HG03039 (cell line): ENCODE measurements at regions not wholly inside any gene's neighbourhood (a gene's known extent, or its start where the extent isn't known, plus 50 kb on each side); places are given as distances from the start of the nearest gene placed in this dataset.
A peak's percentile ranks its signal among the peaks of the same experiment; 100 is the strongest.
"Not testable (repeated sequence)": the region's sequence is repeated elsewhere in the genome, so short reads cannot be mapped to it uniquely, and the experiment has no call there.

Source experiments
- ATAC-seq: cut with Tn5 transposase; IDR thresholded peaks from one replicate; pipeline ENCODE4 v1.9.1; 2021; ENCODE audit warnings: mild to moderate bottlenecking, moderate library complexity; ENCODE audit not compliant: unreplicated experiment

- ATAC-seq = no peak
Measured at GRCh38 chr4:12139296-12139695, 710.6 kb upstream of the HS3ST1 start.

- no peak for ATAC-seq
Measured at GRCh38 chr4:12138488-12138887, 709.8 kb upstream of the HS3ST1 start.

- ATAC-seq = no peak
Measured at GRCh38 chr4:12137575-12137974, 708.9 kb upstream of the HS3ST1 start.

- ATAC-seq = no peak
Measured at GRCh38 chr4:12126474-12126873, 697.8 kb upstream of the HS3ST1 start.

GRCh38 chr4:12124138-12124537 lies 695.4 kb upstream of the HS3ST1 start:
- no peak for ATAC-seq

GRCh38 chr4:12123707-12124106 lies 695.0 kb upstream of the HS3ST1 start:
- ATAC-seq = no peak

- ATAC-seq = no peak
Measured at GRCh38 chr4:12122316-12122715, 693.6 kb upstream of the HS3ST1 start.

GRCh38 chr4:12120968-12121367 lies 692.3 kb upstream of the HS3ST1 start:
- ATAC-seq = no peak

GRCh38 chr4:12118651-12119213 lies 690.0 kb upstream of the HS3ST1 start:
- peak; percentile 46 for ATAC-seq

GRCh38 chr4:12116009-12116552 lies 687.4 kb upstream of the HS3ST1 start:
- ATAC-seq = no peak

GRCh38 chr4:12110627-12111026 lies 681.9 kb upstream of the HS3ST1 start:
- no peak for ATAC-seq

- not testable (repeated sequence) for ATAC-seq
Measured at GRCh38 chr4:12109056-12109455, 680.4 kb upstream of the HS3ST1 start.

- ATAC-seq = no peak
Measured at GRCh38 chr4:12105519-12105918, 676.8 kb upstream of the HS3ST1 start.

- ATAC-seq = not testable (repeated sequence)
Measured at GRCh38 chr4:12089920-12090319, 661.2 kb upstream of the HS3ST1 start.

- ATAC-seq = no peak
Measured at GRCh38 chr4:12084690-12085089, 656.0 kb upstream of the HS3ST1 start.

- no peak for ATAC-seq
Measured at GRCh38 chr4:12071316-12071715, 642.6 kb upstream of the HS3ST1 start.

- ATAC-seq = no peak
Measured at GRCh38 chr4:12053966-12054365, 625.3 kb upstream of the HS3ST1 start.

- no peak for ATAC-seq
Measured at GRCh38 chr4:12053556-12053955, 624.9 kb upstream of the HS3ST1 start.

- ATAC-seq = no peak
Measured at GRCh38 chr4:12050357-12050756, 621.7 kb upstream of the HS3ST1 start.

GRCh38 chr4:12042818-12043217 lies 614.1 kb upstream of the HS3ST1 start:
- no peak for ATAC-seq

GRCh38 chr4:12041828-12042227 lies 613.1 kb upstream of the HS3ST1 start:
- no peak for ATAC-seq

GRCh38 chr4:12036450-12036849 lies 607.8 kb upstream of the HS3ST1 start:
- ATAC-seq = no peak

GRCh38 chr4:12028258-12028657 lies 599.6 kb upstream of the HS3ST1 start:
- no peak for ATAC-seq
